HepG2 (cell line): ENCODE measurements at regions not wholly inside any gene's neighbourhood (a gene's known extent, or its start where the extent isn't known, plus 50 kb on each side); places are given as distances from the start of the nearest gene placed in this dataset.

Experiments used
- AHDC1 ChIP-seq: sonication (generic); formaldehyde crosslinking; IDR thresholded peaks from 2 replicates; pipeline ENCODE4 v1.5.1; 2020; ENCODE audit warnings: mild to moderate bottlenecking, missing genetic modification reagents, borderline replicate concordance
- GABPB1 ChIP-seq: IDR thresholded peaks from 2 replicates; pipeline ENCODE4 v1.6.1; 2016; ENCODE audit warnings: mild to moderate bottlenecking, missing genetic modification reagents, moderate library complexity, missing compliant biosample characterization
- HNRNPH1 ChIP-seq: fragments of 200-400 bp; formaldehyde crosslinking; optimal IDR thresholded peaks from 2 replicates; pipeline ENCODE3; 2017; ENCODE audit warnings: mild to moderate bottlenecking, low read depth, low read length
- JUNB ChIP-seq: sonication (generic); formaldehyde crosslinking; IDR thresholded peaks from 2 replicates; pipeline ENCODE4 v1.8.0; 2022; ENCODE audit warnings: missing genetic modification reagents, mild to moderate bottlenecking, borderline replicate concordance
- NFATC3 ChIP-seq: sonication (generic); formaldehyde crosslinking; IDR thresholded peaks from 2 replicates; pipeline ENCODE4 v1.5.1; 2020; ENCODE audit warnings: mild to moderate bottlenecking, missing genetic modification reagents
- NFIB ChIP-seq: sonication (generic); formaldehyde crosslinking; IDR thresholded peaks from 2 replicates; pipeline ENCODE4 v1.9.0; 2021; ENCODE audit warnings: missing genetic modification reagents, mild to moderate bottlenecking, borderline replicate concordance
- PITX1 ChIP-seq: sonication (generic); formaldehyde crosslinking; IDR thresholded peaks from 2 replicates; pipeline ENCODE4 v1.5.1; 2020; ENCODE audit warnings: mild to moderate bottlenecking, missing genetic modification reagents
- REXO4 ChIP-seq: sonication (generic); formaldehyde crosslinking; IDR thresholded peaks from 2 replicates; pipeline ENCODE4 v1.8.0; 2022; ENCODE audit warnings: missing genetic modification reagents, mild to moderate bottlenecking, borderline replicate concordance
- ZBTB21 ChIP-seq: sonication (generic); formaldehyde crosslinking; IDR thresholded peaks from 2 replicates; pipeline ENCODE4 v1.4.0; 2020; ENCODE audit warnings: missing genetic modification reagents
- ZFX ChIP-seq: sonication (generic); formaldehyde crosslinking; IDR thresholded peaks from 2 replicates; pipeline ENCODE4 v1.4.0; 2020; ENCODE audit warnings: mild to moderate bottlenecking, low read depth, missing genetic modification reagents, moderate library complexity
- ZNF678 ChIP-seq: sonication (generic); formaldehyde crosslinking; IDR thresholded peaks from 2 replicates; pipeline ENCODE4 v1.4.0; 2020; ENCODE audit warnings: mild to moderate bottlenecking, missing genetic modification reagents
- ZNF891 ChIP-seq: sonication (generic); formaldehyde crosslinking; IDR thresholded peaks from 2 replicates; pipeline ENCODE4 v1.5.0; 2020; ENCODE audit warnings: mild to moderate bottlenecking, missing genetic modification reagents
- TF ChIP-seq, protein P1 (sequence below): sonication (generic); formaldehyde crosslinking; IDR thresholded peaks from one replicate; pipeline ENCODE4 v1.5.1; 2020; ENCODE audit warnings: mild to moderate bottlenecking, missing genetic modification reagents; ENCODE audit errors: not compliant biosample characterization

- TF ChIP-seq, protein P1, sequence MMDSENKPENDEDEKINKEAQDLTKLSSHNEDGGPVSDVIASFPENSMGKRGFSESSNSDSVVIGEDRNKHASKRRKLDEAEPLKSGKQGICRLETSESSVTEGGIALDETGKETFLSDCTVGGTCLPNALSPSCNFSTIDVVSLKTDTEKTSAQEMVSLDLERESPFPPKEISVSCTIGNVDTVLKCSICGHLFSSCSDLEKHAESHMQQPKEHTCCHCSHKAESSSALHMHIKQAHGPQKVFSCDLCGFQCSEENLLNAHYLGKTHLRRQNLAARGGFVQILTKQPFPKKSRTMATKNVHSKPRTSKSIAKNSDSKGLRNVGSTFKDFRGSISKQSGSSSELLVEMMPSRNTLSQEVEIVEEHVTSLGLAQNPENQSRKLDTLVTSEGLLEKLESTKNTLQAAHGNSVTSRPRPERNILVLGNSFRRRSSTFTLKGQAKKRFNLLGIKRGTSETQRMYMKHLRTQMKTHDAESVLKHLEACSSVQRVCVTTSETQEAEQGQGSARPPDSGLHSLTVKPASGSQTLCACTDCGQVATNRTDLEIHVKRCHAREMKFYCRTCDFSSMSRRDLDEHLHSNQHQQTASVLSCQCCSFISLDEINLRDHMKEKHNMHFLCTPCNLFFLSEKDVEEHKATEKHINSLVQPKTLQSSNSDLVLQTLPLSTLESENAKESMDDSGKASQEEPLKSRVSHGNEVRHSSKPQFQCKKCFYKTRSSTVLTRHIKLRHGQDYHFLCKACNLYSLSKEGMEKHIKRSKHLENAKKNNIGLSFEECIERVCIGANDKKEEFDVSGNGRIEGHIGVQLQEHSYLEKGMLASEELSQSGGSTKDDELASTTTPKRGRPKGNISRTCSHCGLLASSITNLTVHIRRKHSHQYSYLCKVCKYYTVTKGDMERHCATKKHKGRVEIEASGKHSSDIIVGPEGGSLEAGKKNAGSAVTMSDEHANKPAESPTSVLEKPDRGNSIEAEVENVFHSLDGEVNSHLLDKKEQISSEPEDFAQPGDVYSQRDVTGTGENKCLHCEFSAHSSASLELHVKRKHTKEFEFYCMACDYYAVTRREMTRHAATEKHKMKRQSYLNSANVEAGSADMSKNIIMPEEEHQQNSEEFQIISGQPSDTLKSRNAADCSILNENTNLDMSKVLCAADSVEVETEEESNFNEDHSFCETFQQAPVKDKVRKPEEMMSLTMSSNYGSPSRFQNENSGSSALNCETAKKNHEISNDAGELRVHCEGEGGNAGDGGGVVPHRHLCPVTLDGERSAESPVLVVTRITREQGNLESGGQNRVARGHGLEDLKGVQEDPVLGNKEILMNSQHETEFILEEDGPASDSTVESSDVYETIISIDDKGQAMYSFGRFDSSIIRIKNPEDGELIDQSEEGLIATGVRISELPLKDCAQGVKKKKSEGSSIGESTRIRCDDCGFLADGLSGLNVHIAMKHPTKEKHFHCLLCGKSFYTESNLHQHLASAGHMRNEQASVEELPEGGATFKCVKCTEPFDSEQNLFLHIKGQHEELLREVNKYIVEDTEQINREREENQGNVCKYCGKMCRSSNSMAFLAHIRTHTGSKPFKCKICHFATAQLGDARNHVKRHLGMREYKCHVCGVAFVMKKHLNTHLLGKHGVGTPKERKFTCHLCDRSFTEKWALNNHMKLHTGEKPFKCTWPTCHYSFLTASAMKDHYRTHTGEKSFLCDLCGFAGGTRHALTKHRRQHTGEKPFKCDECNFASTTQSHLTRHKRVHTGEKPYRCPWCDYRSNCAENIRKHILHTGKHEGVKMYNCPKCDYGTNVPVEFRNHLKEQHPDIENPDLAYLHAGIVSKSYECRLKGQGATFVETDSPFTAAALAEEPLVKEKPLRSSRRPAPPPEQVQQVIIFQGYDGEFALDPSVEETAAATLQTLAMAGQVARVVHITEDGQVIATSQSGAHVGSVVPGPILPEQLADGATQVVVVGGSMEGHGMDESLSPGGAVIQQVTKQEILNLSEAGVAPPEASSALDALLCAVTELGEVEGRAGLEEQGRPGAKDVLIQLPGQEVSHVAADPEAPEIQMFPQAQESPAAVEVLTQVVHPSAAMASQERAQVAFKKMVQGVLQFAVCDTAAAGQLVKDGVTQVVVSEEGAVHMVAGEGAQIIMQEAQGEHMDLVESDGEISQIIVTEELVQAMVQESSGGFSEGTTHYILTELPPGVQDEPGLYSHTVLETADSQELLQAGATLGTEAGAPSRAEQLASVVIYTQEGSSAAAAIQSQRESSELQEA: no peak
- no peak for TF ChIP-seq ZNF891 (CRISPR knock-in tag)
- no peak for TF ChIP-seq PITX1
- no peak for TF ChIP-seq ZBTB21 (CRISPR knock-in tag)
- TF ChIP-seq HNRNPH1: no peak
- TF ChIP-seq JUNB: no peak
- TF ChIP-seq REXO4: no peak
- no peak for TF ChIP-seq ZNF678 (CRISPR knock-in tag)
- no peak for TF ChIP-seq ZFX
- no peak for TF ChIP-seq NFIB (CRISPR knock-in tag)
- no peak for TF ChIP-seq GABPB1 (CRISPR knock-in tag)
- no peak for TF ChIP-seq AHDC1 (CRISPR knock-in tag)
- no peak for TF ChIP-seq NFATC3 (CRISPR knock-in tag)
These were observed 152.2 kb upstream of the UBL3 start (continued) for GRCh38 chr13:30002577-30002976.
